Astrocyte of the cerebellum (primary cell): ENCODE measurements at regions not wholly inside any gene's neighbourhood (a gene's known extent, or its start where the extent isn't known, plus 50 kb on each side); places are given as distances from the start of the nearest gene placed in this dataset.

Experiments
- DNase-seq: peaks from one replicate; pipeline ENCODE4 v3.0.0-alpha.2; 2011; ENCODE audit warnings: low read depth
- H3K4me3 ChIP-seq: 2 replicates; pipeline ENCODE4 v1.5.1; 2011; ENCODE audit warnings: mild to moderate bottlenecking, low read depth, low read length, moderate library complexity
- CTCF ChIP-seq: IDR thresholded peaks from 2 replicates; pipeline ENCODE4 v1.5.1; 2012; ENCODE audit warnings: low read length, low read depth, moderate library complexity, mild to moderate bottlenecking; ENCODE audit errors: missing control alignments
- in situ Hi-C: cut with HindIII; loops from 2 replicates; pipeline ENCODE4 v1.10.0; 2017; ENCODE audit warnings: low sequenced_read_pairs

DNA sequence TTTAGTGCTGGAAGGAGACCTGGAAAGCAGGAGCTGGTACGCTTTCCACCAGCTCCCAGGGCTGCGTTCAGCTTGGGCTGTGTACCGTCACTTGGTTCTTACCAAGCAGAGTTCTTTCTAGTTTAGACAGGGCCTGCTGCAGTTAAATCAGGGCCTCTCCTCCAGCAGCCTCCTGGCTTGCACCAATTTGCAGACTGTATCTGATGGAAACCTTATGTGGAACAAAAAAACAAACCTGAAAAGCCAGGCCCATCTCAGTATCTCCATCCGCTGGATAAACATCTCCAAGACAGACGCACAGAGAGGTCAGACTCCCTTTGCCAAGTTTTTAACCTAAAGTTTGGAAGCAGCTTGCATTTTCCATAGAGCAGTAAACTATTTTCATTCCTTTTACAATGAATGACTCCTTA, 288.6 kb upstream of the SORL1-AS1 start:
- no peak overlapping the region for H3K4me3 ChIP-seq
- in situ Hi-C loops, result no loop called here
- no peak for TF ChIP-seq CTCF
- DNase-seq, result no peak

DNA sequence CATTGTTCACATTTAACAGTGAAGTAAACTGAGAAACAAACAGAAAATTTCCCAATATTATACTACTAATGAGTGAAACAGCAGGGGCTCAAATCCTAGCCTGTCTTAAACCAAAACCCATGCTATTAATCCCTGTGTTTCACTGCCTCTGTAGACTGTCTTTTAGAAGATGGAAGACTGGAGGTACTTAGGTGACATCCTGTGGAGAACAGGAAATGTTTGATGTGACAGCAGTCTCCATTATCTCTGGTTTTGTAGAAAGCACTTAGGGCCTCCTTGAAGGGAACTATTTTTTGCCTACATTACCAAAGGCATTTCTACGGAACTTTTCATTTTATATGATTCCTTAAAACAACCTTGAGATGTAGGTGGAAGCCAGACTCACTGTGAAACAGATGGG, 288.1 kb upstream of the SORL1-AS1 start:
- no peak for TF ChIP-seq CTCF
- in situ Hi-C loops, result no loop called here
- no peak overlapping the region for H3K4me3 ChIP-seq
- no peak for DNase-seq

- no peak for DNase-seq
- no peak for TF ChIP-seq CTCF
- in situ Hi-C loops, result no loop called here
- no peak overlapping the region for H3K4me3 ChIP-seq
Observed at GRCh38 chr11:121733858-121734257, 281.1 kb upstream of the SORL1-AS1 start.

GRCh38 chr11:121727942-121728341, 275.2 kb upstream of the SORL1-AS1 start:
- no peak for TF ChIP-seq CTCF
- no peak overlapping the region for H3K4me3 ChIP-seq
- no peak for DNase-seq
- in situ Hi-C loops, result no loop called here

DNA sequence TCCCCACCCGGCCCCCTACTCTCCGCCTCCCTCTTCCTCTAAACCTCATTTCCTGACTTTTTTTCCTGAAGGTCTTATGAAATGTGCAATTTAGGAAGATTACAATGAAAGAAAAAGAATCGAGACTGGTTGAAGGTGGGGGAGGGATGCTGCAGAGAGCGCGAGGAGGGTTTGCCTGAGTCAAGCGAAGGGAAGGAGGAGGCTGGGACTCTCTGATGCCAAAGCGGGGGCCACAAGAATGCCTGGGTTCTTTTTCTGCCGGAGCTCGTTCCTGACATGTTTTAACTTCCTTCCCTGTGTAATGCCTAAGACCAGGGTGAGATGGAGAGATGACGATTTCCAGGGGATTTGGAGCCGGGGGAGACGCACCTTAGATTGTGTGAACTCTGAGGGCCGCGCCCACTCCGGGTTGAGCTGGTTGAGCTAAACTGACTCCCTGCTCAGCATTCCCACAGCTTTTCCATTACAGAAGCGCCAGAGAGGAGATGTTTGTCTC, 270.5 kb upstream of the SORL1-AS1 start:
- peak; percentile 22 for DNase-seq
- peak overlapping the region; percentile 44 for H3K4me3 ChIP-seq
- in situ Hi-C loops, result no loop called here

GRCh38 chr11:121722431-121723245, 269.9 kb upstream of the SORL1-AS1 start:
- peak overlapping the region; percentile 44 for H3K4me3 ChIP-seq
- peak; percentile 97 for DNase-seq
- TF ChIP-seq CTCF, result no peak
- in situ Hi-C loops, result no loop called here

More for the DNA sequence above, 270.5 kb upstream of the SORL1-AS1 start:
- TF ChIP-seq CTCF, result no peak
